Astrocyte of the cerebellum (primary cell): ENCODE measurements at regions not wholly inside any gene's neighbourhood (a gene's known extent, or its start where the extent isn't known, plus 50 kb on each side); places are given as distances from the start of the nearest gene placed in this dataset.

Source experiments
- DNase-seq: peaks from one replicate; pipeline ENCODE4 v3.0.0-alpha.2; 2011; ENCODE audit warnings: low read depth
- H3K4me3 ChIP-seq: 2 replicates; pipeline ENCODE4 v1.5.1; 2011; ENCODE audit warnings: mild to moderate bottlenecking, low read depth, low read length, moderate library complexity
- CTCF ChIP-seq: IDR thresholded peaks from 2 replicates; pipeline ENCODE4 v1.5.1; 2012; ENCODE audit warnings: low read length, low read depth, moderate library complexity, mild to moderate bottlenecking; ENCODE audit errors: missing control alignments
- in situ Hi-C: cut with HindIII; loops from 2 replicates; pipeline ENCODE4 v1.10.0; 2017; ENCODE audit warnings: low sequenced_read_pairs

DNA sequence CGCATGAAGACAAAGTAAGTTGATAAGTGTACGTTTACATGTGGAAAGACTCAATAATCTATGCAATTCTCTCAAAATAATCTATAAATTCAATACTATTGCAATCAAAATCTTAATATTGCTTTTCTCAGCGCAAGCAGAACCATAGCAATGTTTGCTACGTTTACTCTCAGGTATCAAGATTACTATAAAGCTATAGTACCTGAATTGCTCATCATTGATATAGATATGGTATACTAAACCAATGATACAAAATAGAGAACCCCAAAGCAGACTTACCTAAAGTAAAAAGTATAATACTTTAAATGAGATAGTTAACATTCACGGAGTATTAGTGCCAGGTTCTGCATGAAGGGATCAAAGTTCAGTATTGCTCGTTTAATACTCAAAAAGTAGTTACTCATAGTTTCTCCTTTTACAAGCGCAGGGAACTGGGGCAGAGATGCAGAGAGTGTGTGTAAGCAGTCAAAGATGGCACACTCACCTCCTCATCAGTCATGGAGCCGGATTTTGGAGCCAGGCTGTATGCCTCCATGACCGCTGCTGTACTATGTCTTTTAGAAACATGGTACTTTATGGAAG lies 391.0 kb upstream of the ID2 start:
- in situ Hi-C loops, result no loop called here

GRCh38 chr2:8296306-8296705 lies 385.6 kb upstream of the ID2 start:
- DNase-seq, result no peak
- in situ Hi-C loops, result no loop called here

More for the DNA sequence above, 391.0 kb upstream of the ID2 start:
- no peak for DNase-seq
- no peak overlapping the region for H3K4me3 ChIP-seq
- no peak for TF ChIP-seq CTCF

GRCh38 chr2:8297376-8298231 lies 384.3 kb upstream of the ID2 start:
- H3K4me3 ChIP-seq, result no peak overlapping the region
- in situ Hi-C loops, result no loop called here
- no peak for DNase-seq
- TF ChIP-seq CTCF, result no peak

More at GRCh38 chr2:8296306-8296705, 385.6 kb upstream of the ID2 start:
- TF ChIP-seq CTCF, result no peak
- no peak overlapping the region for H3K4me3 ChIP-seq

- no peak for DNase-seq
- no peak for TF ChIP-seq CTCF
- no peak overlapping the region for H3K4me3 ChIP-seq
- in situ Hi-C loops, result no loop called here
Measured at GRCh38 chr2:8298783-8299182, 383.1 kb upstream of the ID2 start.

DNA sequence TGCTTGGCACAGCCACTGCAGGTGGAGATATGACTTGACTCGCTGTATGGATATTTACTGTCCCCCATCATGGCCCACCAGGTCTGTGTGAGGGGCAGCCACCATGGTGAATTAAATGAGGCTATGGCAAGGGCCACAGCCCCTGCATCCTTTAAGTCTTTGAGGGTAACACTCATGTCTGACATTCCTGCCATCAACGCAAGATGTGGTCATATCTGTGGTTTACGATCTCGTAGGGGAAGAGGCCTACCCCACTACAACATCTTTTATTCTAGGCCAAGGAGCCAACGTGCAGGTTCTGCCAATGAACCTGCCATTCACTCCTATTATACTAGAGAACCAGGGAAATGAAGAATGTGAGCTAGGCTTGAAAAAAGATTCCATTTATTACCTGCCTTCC lies 381.6 kb upstream of the ID2 start:
- H3K4me3 ChIP-seq, result no peak overlapping the region
- in situ Hi-C loops, result no loop called here
- TF ChIP-seq CTCF, result no peak
- no peak for DNase-seq

- TF ChIP-seq CTCF, result no peak
- in situ Hi-C loops, result no loop called here
Measured at GRCh38 chr2:8300905-8301304, 381.0 kb upstream of the ID2 start.

More at GRCh38 chr2:8300905-8301304, 381.0 kb upstream of the ID2 start:
- no peak overlapping the region for H3K4me3 ChIP-seq
- DNase-seq, result no peak
